Gastrocnemius medialis (tissue), 4 donors: ENCODE measurements at regions not wholly inside any gene's neighbourhood (a gene's known extent, or its start where the extent isn't known, plus 50 kb on each side); places are given as distances from the start of the nearest gene placed in this dataset.

ENCODE experiments used
- POLR2A ChIP-seq, 2 donors: fragments of 450-650 bp; IDR thresholded peaks; one replicate each; pipeline ENCODE4 v1.6.1; 2017; ENCODE audit warnings: antibody characterized with exemption in 2 of 2, mild to moderate bottlenecking in 2 of 2, moderate library complexity in 2 of 2
- TF ChIP-seq, protein P1 (sequence below), 5 experiments: fragments of 450-650 bp in 3 of 5; fragments of 200-600 bp in 2 of 5; sonication (generic) in 2 of 5; IDR thresholded peaks in 4 of 5; conservative IDR thresholded peaks in 1 of 5; 1 replicate in 4 of 5; 2 replicates in 1 of 5; pipeline ENCODE4 v1.5.1; 2016 to 2019; ENCODE audit warnings: antibody characterized with exemption in 5 of 5, mild to moderate bottlenecking in 3 of 5, moderate library complexity in 3 of 5

DNA sequence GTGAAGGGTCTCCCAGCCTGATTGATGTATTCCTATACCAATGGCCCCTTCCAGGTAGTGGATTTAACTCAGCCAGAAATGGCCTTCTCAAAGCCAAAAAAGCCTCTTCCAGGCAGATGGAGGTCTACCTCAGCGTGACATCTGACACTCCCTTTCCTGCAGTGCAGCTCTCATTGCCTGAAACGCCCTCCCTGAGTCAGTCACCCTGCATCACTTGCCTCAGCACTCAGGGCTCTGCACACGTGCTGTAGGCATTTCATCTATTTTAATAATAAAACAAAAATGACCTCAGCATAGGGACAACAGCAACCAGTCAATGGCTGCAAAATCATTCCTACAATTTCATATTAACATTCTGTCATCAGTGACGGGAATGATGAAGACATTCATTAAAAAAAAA is 64.4 kb upstream of the GJA5 start:
- TF ChIP-seq, protein P1, sequence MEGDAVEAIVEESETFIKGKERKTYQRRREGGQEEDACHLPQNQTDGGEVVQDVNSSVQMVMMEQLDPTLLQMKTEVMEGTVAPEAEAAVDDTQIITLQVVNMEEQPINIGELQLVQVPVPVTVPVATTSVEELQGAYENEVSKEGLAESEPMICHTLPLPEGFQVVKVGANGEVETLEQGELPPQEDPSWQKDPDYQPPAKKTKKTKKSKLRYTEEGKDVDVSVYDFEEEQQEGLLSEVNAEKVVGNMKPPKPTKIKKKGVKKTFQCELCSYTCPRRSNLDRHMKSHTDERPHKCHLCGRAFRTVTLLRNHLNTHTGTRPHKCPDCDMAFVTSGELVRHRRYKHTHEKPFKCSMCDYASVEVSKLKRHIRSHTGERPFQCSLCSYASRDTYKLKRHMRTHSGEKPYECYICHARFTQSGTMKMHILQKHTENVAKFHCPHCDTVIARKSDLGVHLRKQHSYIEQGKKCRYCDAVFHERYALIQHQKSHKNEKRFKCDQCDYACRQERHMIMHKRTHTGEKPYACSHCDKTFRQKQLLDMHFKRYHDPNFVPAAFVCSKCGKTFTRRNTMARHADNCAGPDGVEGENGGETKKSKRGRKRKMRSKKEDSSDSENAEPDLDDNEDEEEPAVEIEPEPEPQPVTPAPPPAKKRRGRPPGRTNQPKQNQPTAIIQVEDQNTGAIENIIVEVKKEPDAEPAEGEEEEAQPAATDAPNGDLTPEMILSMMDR (IDR thresholded peaks at IDR 0.05 in 4 of 5, conservative IDR thresholded peaks at IDR 0.05 in 1 of 5) = no peak
- TF ChIP-seq POLR2A (IDR thresholded peaks at IDR 0.05) = no peak
